ENCODE measurements at regions not wholly inside any gene's neighbourhood (a gene's known extent, or its start where the extent isn't known, plus 50 kb on each side); places are given as distances from the start of the nearest gene placed in this dataset.

GRCh38 chr7:108627476-108628051, 57.9 kb downstream of the DNAJB9 start:
- no peak for TF ChIP-seq EZH2phosphoT487 (IDR thresholded peaks at IDR 0.05; ENCODE audit: insufficient read depth, low read depth)
- no peak for TF ChIP-seq EZH2 (IDR thresholded peaks at IDR 0.05; ENCODE audit: insufficient read depth, poor library complexity, severe bottlenecking)
